ENCODE measurements at regions not wholly inside any gene's neighbourhood (a gene's known extent, or its start where the extent isn't known, plus 50 kb on each side); places are given as distances from the start of the nearest gene placed in this dataset.

GRCh38 chr12:126193190-126193589 is 1128.0 kb downstream of the AACS start:
- H3T11ph ChIP-seq (ENCODE audit: low read length): no peak overlapping the region
- H4K8ac ChIP-seq (replicated peaks; ENCODE audit: insufficient read length, low read depth, low read length): no peak overlapping the region
- Mint-ChIP-seq H3K9me3 (no peaks in the 10 kb centered on the region), H3K4me1 (peaks cover 7 to 13% of the 10 kb centered on the region in 2 experiments), H3K27ac (no peak overlapping the region), H3K27me3 (ENCODE audit: low read depth) (peaks cover 39% of the 10 kb centered on the region), H3K4me3 (no peak overlapping the region), H3K36me3 (ENCODE audit: insufficient read depth in 1 of 3, low read depth in 3 of 3) (peaks cover 0 to 3% (median 2%) of the 10 kb centered on the region in 3 experiments; a peak in 3 of 7 replicates)
- H3K4me2 ChIP-seq (ENCODE audit: insufficient read depth, insufficient read length, low read length): no peak overlapping the region
- no peak for DNase-seq
- H2BK12ac ChIP-seq (ENCODE audit: insufficient read length, low read depth, low read length): no peak overlapping the region
- no peak overlapping the region for H3K9ac ChIP-seq (ENCODE audit: extremely low read depth, insufficient read length, low read length)
- TF ChIP-seq CTCF (conservative IDR thresholded peaks at IDR 0.05): no peak
- no peak overlapping the region for H3K14ac ChIP-seq (ENCODE audit: insufficient read depth, low read length)
- H3K27me3 ChIP-seq (ENCODE audit: insufficient read depth, low read length): no peaks in the 10 kb centered on the region; the same call in 1 of the 2 replicates
- H4K20me1 ChIP-seq (ENCODE audit: control insufficient read depth, insufficient read depth, insufficient read length): no peaks in the 10 kb centered on the region
- H3K79me2 ChIP-seq (ENCODE audit: insufficient read depth, low read length): no peaks in the 10 kb centered on the region
- H3K27ac ChIP-seq (ENCODE audit: insufficient read length, low read depth, low read length): no peak overlapping the region
- H2BK20ac ChIP-seq (ENCODE audit: low read depth, low read length, poor library complexity, severe bottlenecking): no peak overlapping the region
- no peak overlapping the region for H2AK5ac ChIP-seq (ENCODE audit: insufficient read length, low read length)
- WGBS (ENCODE audit: extremely low coverage, insufficient read length, low lambda C conversion rate): no CpG with 5 or more reads among the region's 1 CpG
- no peaks in the 10 kb centered on the region for H3K9me3 ChIP-seq (ENCODE audit: control insufficient read depth, low read depth, low read length)
- no peak overlapping the region for H3K23ac ChIP-seq (ENCODE audit: insufficient read length, low read depth, low read length)
- no peak overlapping the region for H3K4ac ChIP-seq (ENCODE audit: low read depth, low read length)
- H2AFZ ChIP-seq (ENCODE audit: low read length): no peak overlapping the region
- H3K79me1 ChIP-seq (ENCODE audit: insufficient read depth, low read depth, low read length, poor library complexity, severe bottlenecking): no peaks in the 10 kb centered on the region
- H3K4me1 ChIP-seq (ENCODE audit: insufficient read depth, low read length): no peaks in the 10 kb centered on the region; the same call in 1 of the 2 replicates
- H2BK5ac ChIP-seq (ENCODE audit: insufficient read length, low read length): no peak overlapping the region
- H4K91ac ChIP-seq (ENCODE audit: insufficient read length, low read depth, low read length): no peak overlapping the region
- no peak overlapping the region for H4K5ac ChIP-seq (ENCODE audit: insufficient read length, low read depth, low read length)
- H3K56ac ChIP-seq (ENCODE audit: insufficient read length, low read depth, low read length): no peak overlapping the region
- H2BK15ac ChIP-seq (ENCODE audit: low read depth, low read length): no peak overlapping the region
- H3K23me2 ChIP-seq (ENCODE audit: insufficient read length, low read depth, low read length, poor library complexity, severe bottlenecking): peaks cover 11% of the 10 kb centered on the region
- H2BK120ac ChIP-seq (ENCODE audit: low read depth, low read length, poor library complexity, severe bottlenecking): no peak overlapping the region
- H3K18ac ChIP-seq (ENCODE audit: insufficient read length, low read depth, low read length): no peak overlapping the region

All from H9 (cell line).